ENCODE measurements at regions not wholly inside any gene's neighbourhood (a gene's known extent, or its start where the extent isn't known, plus 50 kb on each side); places are given as distances from the start of the nearest gene placed in this dataset.

DNA sequence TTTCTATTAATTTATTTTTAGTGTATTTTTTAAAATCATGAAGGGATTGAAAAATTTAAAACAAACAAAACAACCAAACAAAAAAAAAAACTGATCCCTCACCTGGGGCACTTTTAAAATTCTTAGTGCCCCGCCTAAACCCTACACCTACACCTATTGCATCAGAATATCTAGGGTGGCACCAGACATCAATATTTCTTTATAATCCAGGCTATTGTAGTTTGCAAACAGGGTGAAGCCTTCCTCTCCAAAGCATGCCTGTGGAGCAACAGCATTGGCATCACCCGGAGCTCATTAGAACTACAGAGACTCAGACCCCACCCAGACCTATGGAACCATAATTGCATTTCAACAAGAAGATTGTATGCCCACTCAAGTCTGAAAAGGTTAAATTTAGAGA, 54.9 kb upstream of the ACP3 start:
- ChIA-PET POLR2A (no interaction called here), RAD21 (ENCODE audit: low non-redundant PET in 1 of 2, low total read pairs in 2 of 2, uncharacterized antibody in 2 of 2, unreplicated experiment in 2 of 2) (no interaction called here), CTCF (interaction anchor here (1.0 kb wide), 1 partner anchor 80 kb away, joined by 4 read pairs; no protein-coding TSS in a partner anchor)
- no peaks in the 10 kb centered on the region for H3K27me3 ChIP-seq (ENCODE audit: insufficient read depth, low read length)
- intact Hi-C loops (cut with micrococcal nuclease), result no loop called here
- H4K20me1 ChIP-seq (ENCODE audit: insufficient read depth), result no peaks in the 10 kb centered on the region
- no peaks in the 10 kb centered on the region; a peak in 1 of 4 replicates for H3K4me1 ChIP-seq (ENCODE audit: control insufficient read depth in 1 of 2, insufficient read depth in 2 of 2, low read length in 2 of 2)
- no peak overlapping the region for H2AFZ ChIP-seq (ENCODE audit: low read depth, low read length, poor library complexity, severe bottlenecking)
- ATAC-seq (no peak), DNase-seq (ENCODE audit: low read depth, low spot score) (no peak)
- H3K36me3 ChIP-seq (ENCODE audit: control insufficient read depth in 1 of 2, insufficient read depth in 2 of 2, low read length in 2 of 2), result no peaks in the 10 kb centered on the region
- no peak for TF ChIP-seq SIN3A (IDR thresholded peaks at IDR 0.05; ENCODE audit: low read depth)
- no peak for TF ChIP-seq ZNF274 (IDR thresholded peaks at IDR 0.05; ENCODE audit: low read depth, low read length)
- no peak for TF ChIP-seq RAD21 (IDR thresholded peaks at IDR 0.05; ENCODE audit: low read depth)
- TF ChIP-seq, protein P1, sequence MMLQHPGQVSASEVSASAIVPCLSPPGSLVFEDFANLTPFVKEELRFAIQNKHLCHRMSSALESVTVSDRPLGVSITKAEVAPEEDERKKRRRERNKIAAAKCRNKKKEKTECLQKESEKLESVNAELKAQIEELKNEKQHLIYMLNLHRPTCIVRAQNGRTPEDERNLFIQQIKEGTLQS (IDR thresholded peaks at IDR 0.05), result no peak
- no peak for TF ChIP-seq CEBPB (IDR thresholded peaks at IDR 0.05; ENCODE audit: low read depth)
- H3K79me2 ChIP-seq (ENCODE audit: insufficient read depth, low read length), result no peaks in the 10 kb centered on the region
- BruUV-seq (replicated peaks), result no TSS peak
- no peak overlapping the region for H3K4me2 ChIP-seq (ENCODE audit: low read length)
- H3K9me2 ChIP-seq (ENCODE audit: insufficient read depth), result no peaks in the 10 kb centered on the region
- no peak overlapping the region for H3K4me3 ChIP-seq (replicated peaks in 1 of 2; ENCODE audit: low read depth in 1 of 2, low read length in 2 of 2)
- no peak overlapping the region for H3K27ac ChIP-seq (ENCODE audit: low read depth, low read length)
- H3K9me3 ChIP-seq (ENCODE audit: control insufficient read depth in 1 of 2, insufficient read depth in 1 of 2, low read depth in 1 of 2, low read length in 2 of 2), result no peaks in the 10 kb centered on the region
- H3K9ac ChIP-seq (ENCODE audit: low read length), result no peak overlapping the region

DNA sequence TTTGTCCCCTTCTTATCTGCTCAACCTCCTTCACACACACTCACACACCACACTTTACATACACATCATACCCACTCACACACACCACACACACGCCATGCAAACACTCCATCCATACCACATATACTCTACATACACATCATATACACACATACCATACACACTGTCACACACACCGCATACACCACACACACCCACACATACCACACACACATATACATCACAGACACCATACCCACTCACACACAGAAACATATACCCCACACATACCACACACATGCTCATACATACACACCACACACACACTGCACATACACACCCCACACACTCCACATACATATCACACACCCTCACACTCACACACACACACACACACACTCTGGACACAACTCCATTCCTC, 54.3 kb upstream of the ACP3 start:
- Histone ChIP-seq H4K20me1 (ENCODE audit: insufficient read depth) (no peaks in the 10 kb centered on the region), H3K4me2 (ENCODE audit: low read length) (no peak overlapping the region), H3K27ac (ENCODE audit: low read depth, low read length) (no peak overlapping the region), H3K4me3 (replicated peaks in 1 of 2; ENCODE audit: low read depth in 1 of 2, low read length in 2 of 2) (no peak overlapping the region), H2AFZ (ENCODE audit: low read depth, low read length, poor library complexity, severe bottlenecking) (no peak overlapping the region), H3K27me3 (ENCODE audit: insufficient read depth, low read length) (no peaks in the 10 kb centered on the region), H3K9me2 (ENCODE audit: insufficient read depth) (no peaks in the 10 kb centered on the region), H3K36me3 (ENCODE audit: control insufficient read depth in 1 of 2, insufficient read depth in 2 of 2, low read length in 2 of 2) (no peaks in the 10 kb centered on the region), H3K9ac (ENCODE audit: low read length) (no peak overlapping the region), H3K79me2 (ENCODE audit: insufficient read depth, low read length) (no peaks in the 10 kb centered on the region), H3K9me3 (ENCODE audit: control insufficient read depth in 1 of 2, insufficient read depth in 1 of 2, low read depth in 1 of 2, low read length in 2 of 2) (no peaks in the 10 kb centered on the region), H3K4me1 (ENCODE audit: control insufficient read depth in 1 of 2, insufficient read depth in 2 of 2, low read length in 2 of 2) (no peaks in the 10 kb centered on the region; a peak in 1 of 4 replicates)
- TF ChIP-seq YY1 (IDR thresholded peaks at IDR 0.05; ENCODE audit: extremely low read depth, insufficient replicate concordance, low read depth, low read length) (no peak), EGR1 (IDR thresholded peaks at IDR 0.05; ENCODE audit: low read depth) (no peak), FOSL1 (IDR thresholded peaks at IDR 0.05; ENCODE audit: low read depth) (no peak), POLR2A (IDR thresholded peaks at IDR 0.05; ENCODE audit: borderline replicate concordance, extremely low read depth, insufficient read depth, insufficient read length) (no peak), SIN3A (IDR thresholded peaks at IDR 0.05; ENCODE audit: low read depth) (no peak), SP1 (IDR thresholded peaks at IDR 0.05; ENCODE audit: low read depth) (no peak), RAD21 (IDR thresholded peaks at IDR 0.05; ENCODE audit: low read depth) (no peak), EZH2 (IDR thresholded peaks at IDR 0.05) (no peak), CBX3 (IDR thresholded peaks at IDR 0.05; ENCODE audit: low read depth) (no peak), TCF7L2 (IDR thresholded peaks at IDR 0.05; ENCODE audit: borderline replicate concordance, extremely low read depth, insufficient read depth, insufficient read length) (no peak)
- TF ChIP-seq, protein P1 (IDR thresholded peaks at IDR 0.05), result no peak
- TF ChIP-seq, protein P2, sequence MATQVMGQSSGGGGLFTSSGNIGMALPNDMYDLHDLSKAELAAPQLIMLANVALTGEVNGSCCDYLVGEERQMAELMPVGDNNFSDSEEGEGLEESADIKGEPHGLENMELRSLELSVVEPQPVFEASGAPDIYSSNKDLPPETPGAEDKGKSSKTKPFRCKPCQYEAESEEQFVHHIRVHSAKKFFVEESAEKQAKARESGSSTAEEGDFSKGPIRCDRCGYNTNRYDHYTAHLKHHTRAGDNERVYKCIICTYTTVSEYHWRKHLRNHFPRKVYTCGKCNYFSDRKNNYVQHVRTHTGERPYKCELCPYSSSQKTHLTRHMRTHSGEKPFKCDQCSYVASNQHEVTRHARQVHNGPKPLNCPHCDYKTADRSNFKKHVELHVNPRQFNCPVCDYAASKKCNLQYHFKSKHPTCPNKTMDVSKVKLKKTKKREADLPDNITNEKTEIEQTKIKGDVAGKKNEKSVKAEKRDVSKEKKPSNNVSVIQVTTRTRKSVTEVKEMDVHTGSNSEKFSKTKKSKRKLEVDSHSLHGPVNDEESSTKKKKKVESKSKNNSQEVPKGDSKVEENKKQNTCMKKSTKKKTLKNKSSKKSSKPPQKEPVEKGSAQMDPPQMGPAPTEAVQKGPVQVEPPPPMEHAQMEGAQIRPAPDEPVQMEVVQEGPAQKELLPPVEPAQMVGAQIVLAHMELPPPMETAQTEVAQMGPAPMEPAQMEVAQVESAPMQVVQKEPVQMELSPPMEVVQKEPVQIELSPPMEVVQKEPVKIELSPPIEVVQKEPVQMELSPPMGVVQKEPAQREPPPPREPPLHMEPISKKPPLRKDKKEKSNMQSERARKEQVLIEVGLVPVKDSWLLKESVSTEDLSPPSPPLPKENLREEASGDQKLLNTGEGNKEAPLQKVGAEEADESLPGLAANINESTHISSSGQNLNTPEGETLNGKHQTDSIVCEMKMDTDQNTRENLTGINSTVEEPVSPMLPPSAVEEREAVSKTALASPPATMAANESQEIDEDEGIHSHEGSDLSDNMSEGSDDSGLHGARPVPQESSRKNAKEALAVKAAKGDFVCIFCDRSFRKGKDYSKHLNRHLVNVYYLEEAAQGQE (IDR thresholded peaks at IDR 0.05; ENCODE audit: low read depth), result no peak
- POLR2A ChIA-PET, result no interaction called here
- RAD21 ChIA-PET (ENCODE audit: low non-redundant PET in 1 of 2, low total read pairs in 2 of 2, uncharacterized antibody in 2 of 2, unreplicated experiment in 2 of 2), result no interaction called here
- intact Hi-C loops (cut with micrococcal nuclease), result no loop called here
- CTCF ChIA-PET, result no interaction called here
- ATAC-seq (no peak), DNase-seq (ENCODE audit: low read depth, low spot score) (no peak)
- no TSS peak for BruUV-seq (replicated peaks)

Measured in HCT116 (cell line).